HS-5 (cell line): ENCODE measurements at regions not wholly inside any gene's neighbourhood (a gene's known extent, or its start where the extent isn't known, plus 50 kb on each side); places are given as distances from the start of the nearest gene placed in this dataset.
"Not testable (repeated sequence)": the region's sequence is repeated elsewhere in the genome, so short reads cannot be mapped to it uniquely, and the experiment has no call there.

ENCODE experiments used
- DNase-seq: peaks from one replicate; pipeline ENCODE4 v3.0.0-alpha.2; 2012; ENCODE audit warnings: low read depth

DNA sequence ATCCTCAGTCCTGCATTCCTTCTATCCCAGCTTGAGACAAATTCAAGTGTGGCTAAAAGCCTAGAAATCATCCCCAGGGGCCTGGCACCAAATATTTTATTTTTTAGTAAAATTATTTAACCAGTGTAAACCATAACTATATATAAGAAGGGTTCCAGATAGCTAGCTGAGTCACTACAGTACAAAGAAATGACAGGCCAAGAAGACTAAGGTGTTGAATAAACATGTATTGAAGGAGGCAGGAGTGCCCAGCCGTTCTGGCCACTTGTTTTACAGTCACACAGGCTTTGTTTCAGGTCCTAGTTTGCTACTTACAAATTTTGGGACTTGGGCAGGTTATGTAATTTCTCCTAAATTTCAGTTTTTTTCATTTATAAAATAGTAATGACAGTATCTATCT is 225.9 kb upstream of the PITX2 start:
- no peak for DNase-seq

DNA sequence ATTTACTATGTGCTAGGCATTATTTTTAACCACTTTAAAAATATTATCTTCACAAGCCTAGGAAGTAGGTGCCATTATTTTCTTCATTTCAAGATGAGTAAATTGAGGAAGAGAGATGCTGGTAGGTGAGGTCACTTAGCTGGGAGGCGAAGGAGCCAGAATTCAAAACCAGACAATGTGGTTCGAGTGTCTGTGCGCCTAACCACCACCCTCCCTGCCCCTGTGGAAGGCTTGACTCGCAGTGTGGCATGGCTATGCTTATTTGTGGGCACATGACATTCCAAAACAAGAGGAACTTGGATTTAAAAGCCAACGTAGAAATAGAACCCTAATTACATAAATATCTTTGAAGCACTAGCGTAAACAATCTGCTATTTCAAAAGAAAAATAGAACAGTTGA is 226.6 kb upstream of the PITX2 start:
- no peak for DNase-seq

DNA sequence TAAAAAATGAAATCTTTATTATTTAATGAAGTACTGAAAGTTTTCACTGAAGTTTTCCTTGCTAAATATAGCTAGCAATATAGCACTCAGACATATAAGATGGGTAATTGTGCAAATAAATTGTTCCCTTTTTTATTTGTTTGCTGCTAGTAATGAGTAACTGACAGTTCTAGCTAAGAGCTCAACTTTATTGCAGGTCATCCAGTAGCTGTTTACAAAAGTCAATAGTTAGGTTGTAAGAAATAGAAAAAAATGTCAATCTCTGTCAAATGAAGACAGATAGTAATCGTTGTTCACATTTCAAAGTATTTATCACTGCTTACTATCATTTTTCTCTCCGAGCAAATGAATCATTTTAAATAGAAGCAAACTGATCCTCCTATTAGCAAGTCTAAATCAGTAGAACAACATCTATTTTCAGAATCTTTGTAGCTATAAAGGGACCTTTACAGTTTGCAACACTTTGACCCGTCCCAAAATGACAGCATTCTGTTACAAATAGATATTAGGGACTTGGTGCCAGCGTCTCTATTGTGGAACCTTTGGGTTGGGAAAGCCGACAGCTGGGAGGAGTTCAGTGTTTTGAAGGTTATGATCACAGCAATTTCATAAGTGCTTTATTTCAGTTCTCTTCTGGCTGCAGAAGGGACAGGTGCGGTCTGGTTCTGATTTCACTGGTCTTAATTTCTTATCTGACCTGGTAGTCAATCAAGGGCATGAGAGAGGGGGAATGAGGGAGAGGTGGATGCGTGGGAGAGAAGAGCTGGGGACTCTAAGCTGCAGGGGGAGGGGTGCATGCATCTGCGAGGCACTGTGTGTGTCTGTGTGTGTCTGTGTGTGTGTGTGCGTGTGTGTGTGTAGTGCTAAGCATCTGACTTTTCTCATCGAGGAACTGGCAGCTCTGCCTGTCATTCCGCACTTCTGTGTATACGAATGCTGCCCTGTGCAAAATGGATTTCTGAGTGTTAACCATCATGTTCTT is 227.9 kb upstream of the PITX2 start:
- no peak for DNase-seq

DNA sequence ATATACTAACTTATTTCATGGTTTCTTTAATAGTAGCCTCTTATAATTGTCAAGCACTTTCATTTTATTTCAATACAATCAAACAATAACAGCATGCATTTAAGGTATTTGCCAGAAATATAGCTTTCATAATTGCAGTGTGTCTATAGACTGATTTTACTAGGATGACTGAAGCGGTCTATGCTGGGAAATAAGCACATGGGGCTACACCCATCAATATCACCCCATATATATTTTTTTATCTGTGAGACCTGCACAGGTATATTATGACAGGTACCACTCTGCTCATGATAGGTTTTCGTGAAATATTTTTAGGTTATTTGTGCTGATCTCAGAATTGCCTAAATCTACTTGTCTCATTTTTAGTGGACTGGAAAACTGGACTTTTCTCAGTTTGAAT is 229.1 kb upstream of the PITX2 start:
- DNase-seq, result no peak

DNA sequence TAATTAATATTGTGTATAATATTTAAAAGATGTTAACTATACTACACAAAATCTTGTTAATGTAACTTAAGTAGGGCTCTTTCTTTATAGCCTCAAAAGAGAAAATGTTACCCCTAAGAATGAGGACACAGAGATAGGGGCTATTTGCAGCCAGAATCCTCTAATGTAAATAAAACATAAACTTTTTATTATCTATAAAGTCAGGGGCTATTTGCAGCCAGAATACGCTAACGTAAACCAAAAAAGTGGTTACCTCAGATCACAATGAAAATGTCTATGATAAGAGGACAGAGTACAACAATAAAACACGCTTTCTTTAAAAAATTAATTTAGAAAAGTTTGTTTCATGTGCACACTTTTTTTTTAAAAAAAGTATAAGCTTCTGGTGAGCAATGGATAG is 229.9 kb upstream of the PITX2 start:
- no peak for DNase-seq

DNA sequence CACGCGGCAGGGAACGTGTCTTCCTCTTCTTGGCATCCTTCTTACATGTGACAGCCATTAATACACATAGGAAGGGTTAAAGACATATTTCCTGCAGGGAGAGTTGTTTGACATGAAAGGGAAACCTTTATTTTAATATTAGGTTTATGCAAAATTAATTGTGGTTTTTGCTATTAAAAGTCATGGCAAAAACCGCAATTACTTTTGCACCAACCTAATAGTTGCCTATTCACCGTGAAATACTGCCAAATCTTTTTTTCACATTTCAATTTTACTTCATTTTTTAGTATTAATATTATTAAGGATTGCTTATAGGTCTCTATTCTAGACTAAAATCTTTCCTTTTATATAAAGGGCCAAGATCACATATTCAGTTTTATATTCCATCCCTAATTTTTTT is 230.4 kb upstream of the PITX2 start:
- DNase-seq, result no peak

DNA sequence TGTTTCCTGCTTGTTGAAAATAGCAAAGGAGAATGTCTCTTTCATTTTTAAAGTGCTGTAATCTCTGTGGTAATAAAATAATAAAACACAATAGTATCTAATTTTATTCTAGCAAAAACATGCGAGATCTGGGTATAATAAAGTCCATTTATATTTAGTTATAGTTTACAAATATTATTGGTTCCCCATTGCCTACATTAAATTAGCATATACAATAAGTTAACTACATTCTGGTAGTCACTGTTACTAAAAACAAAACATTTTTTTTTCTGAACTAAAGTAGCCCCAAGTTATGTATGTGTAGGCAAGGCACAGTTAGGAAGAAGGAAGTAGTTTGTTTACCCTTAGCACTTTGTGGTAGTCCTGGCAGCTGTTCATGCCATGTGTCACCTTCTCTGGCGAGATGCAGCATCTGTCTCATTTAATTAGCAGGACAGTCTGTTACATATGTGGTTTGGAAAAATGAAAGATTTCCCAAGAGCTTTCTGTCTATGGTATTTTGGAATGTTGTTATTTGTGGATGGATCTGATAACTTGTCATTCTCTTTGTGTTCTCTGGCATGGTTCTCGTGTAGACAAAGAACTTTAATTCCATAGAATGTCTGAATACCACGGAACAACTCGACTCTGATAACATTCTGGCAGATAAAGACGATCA is 231.3 kb upstream of the PITX2 start:
- DNase-seq, result peak; percentile 88

DNA sequence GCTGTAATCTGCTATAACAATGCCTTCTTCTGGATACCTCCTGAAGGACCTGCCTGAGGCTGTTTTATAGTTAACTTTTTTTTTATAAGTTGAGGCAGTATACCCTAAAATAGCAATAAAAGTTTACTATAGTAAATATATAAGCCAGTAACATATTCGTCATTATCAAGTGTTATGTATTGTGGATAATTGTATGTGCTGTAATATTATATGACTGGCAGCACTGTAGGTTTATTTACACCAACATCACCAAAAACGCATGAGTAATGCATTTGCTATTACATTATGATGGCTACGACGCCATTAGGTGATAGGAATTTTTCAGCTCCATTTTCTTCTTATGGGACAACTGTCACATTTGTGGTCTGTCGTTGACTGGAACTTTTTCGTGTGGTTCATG is 237.2 kb upstream of the PITX2 start:
- no peak for DNase-seq

DNA sequence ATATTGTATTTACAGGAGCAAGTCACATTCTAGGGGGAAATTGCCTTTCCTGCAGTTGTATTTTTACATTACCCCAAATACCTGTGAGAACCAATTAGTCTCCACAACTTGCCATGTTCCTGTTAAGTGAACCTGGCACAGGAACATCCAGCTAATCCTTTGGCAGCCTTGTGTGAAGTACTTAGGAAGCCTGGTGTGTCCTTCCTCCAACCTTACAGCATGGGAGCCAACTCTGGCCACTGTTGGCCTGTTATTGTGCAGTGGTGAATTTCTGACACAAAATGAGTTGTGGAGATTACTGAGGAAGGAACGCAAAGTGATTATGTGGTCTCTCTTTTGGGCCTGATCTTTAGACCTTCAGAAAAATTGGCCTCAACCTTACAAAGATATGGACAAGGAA is 238.0 kb upstream of the PITX2 start:
- DNase-seq, result no peak

DNA sequence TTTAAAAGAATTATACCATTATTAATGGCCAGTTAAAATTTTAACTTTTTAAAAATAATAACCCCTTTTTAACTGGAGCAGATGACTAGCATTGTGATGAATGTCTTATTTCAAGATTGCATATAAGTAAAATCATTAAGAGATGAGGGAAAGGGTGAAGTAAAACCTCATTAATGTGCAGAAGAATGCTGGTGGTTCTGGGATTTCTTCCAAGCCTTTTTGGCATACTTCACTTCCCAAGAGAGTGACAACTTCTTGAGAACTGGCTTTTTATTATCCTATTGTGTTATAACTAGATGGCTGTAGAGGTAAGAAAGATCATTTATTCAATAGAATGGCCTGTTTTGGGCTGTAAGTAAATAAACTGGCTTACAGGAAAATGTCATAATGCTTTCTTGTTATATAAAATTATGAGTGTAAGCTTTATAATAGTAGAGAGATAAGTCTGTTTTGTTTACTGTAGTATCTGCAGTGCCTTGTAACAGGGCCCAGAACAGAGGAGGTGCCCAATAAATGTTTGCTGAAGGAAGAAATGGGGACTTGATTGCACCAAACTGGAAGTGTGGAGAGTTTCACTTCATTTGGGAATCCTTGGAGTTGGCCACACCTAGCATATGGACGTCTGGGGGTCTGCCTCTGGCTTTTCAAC is 242.9 kb upstream of the PITX2 start:
- peak; percentile 50 for DNase-seq

DNA sequence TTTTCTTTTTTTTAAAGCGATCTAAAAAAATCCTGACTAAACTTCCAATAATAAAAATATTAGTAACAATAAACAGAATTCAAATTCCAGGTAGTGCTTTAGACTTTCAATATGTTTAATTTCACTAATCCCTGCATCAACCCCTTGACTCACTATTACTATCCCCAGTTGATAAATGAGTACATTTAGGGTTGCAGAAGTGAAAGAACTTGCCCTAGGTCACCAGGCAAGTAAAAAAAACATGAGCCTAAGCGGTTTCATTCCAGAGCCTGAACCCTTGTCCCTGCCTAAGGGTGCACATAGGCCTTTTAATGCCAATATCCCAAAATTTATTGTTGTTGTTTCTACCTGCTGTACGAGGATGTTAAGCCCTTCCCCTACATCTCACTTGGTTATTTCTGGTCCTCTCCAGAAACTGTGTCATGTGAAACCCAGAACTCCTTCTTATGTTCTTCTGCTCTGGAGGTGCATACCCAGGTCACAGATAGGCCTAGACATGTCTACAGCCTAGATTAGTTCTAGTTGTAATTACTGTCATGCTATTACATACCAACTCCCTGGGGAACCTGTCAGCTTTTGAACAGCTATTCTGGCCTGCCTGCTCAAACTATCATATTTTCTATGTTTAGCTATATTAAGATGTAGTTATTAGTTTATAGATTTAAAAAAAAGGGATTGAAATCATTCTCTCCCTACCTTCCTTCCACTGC is 244.5 kb upstream of the PITX2 start:
- no peak for DNase-seq

DNA sequence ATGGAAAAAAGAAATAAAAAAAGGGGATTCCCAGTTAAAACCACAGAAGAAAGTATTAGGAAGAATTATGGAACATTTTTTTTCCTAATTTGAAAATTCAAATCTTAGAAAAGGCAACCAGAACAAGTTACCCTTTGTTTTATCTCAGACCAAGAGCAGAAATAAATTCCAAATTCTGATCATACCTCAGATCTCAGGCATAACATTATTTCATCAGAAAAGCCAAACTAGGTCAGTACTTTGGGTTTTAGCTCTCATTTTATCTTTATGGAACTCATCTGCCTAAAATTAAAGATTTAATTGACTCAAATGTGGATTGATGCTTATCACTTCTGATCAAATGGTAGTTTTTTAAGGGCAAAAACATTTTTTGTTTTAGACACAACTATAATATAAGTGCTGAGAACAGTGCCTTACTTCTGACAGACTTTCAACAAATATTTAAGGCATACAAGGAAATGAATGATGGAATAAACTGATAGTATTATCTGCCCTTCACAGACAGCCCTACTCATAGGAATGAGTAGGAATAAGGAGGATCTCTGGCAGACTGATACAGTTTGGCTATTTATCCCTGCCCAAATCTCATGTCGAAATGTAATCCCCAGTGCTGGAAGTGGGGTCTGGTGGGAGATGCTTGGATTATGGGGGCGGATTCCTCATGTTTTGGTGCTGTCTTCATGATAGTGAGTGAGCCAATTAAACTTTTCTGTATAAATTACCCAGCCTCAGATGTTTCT is 245.3 kb upstream of the PITX2 start:
- no peak for DNase-seq

DNA sequence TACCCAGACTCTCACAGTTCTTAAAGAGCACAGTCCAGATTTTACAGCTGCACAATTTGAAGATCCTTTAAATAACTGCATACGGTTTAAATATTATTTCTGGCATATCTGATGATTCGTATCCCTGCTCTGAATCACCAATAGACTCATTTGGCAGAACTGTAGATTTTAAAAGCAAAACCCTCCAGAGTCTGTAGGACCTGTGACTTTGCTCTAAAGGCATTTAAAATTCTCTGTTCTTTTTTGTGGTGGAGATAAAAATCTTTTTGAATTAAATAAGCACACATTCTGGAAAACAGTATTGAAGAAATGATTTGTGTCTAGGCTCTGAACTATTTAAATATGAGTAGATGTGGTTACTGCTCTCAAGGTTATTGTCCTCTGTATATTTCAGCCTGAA is 246.2 kb upstream of the PITX2 start:
- DNase-seq, result peak; percentile 48

DNA sequence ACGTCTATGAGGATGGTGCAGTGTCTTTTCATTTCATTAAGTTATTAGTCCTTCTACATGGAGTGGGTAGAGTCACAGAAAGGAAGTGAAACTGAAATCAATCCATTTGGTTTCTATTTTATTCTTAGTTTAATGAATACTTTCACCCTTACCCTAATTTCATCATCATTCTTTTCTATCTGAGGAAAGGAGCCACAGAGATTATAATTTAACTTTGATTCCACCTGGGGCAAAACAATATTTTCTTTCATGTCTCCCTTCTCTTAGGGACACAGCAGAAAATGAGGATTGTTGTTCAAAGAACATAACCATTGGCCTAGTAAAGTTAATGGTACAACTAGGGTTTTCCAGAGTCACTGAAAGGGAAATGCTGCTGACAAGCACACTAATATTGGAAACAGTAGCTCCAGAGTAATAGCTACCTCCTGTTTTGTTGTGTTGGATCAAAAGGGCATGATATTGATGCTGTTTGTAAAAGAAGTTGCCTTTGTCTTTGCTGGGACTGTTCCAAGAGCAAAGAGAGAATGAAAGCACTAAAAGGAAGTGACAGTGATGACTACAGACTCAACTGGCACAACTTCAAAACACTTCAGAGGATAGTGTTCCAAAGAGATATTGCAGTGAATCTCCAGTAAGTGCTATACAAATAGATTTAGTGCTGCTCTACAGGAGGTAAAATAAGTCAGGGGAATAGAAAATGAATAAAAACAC is 247.1 kb upstream of the PITX2 start:
- no peak for DNase-seq

DNA sequence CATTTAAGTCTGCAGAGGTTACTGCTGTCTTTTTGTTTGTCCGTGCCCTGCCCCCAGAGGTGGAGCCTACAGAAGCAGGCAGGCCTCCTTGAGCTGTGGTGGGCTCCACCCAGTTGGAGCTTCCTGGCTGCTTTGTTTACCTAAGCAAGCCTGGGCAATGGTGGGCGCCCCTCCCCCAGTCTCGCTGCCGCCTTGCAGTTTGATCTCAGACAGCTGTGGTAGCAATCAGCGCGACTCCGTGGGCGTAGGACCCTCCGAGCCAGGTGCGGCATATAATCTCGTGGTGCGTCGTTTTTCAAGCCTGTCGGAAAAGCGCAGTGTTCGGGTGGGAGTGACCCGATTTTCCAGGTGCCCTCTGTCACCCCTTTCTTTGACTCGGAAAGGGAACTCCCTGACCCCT is 253.3 kb upstream of the PITX2 start:
- not testable (repeated sequence) for DNase-seq

DNA sequence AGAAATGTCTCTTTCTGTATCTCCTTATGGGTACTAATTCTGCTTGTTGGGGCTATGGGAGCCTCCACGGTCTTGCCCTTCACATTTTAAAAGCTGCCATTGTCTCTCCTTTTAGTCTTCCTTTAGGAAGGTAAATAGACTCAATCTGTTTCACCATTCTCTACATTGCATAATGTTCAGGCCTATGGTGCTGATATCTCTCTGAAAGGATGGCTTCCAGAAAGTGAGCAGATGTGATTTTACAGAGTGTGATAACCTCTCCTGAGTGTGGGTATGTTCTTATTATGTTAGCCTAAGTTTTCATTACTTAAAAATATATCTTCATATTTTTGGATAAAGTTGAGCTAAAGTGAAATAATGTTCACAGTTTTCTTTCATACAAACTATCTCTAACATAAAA is 254.0 kb upstream of the PITX2 start:
- DNase-seq, result no peak

DNA sequence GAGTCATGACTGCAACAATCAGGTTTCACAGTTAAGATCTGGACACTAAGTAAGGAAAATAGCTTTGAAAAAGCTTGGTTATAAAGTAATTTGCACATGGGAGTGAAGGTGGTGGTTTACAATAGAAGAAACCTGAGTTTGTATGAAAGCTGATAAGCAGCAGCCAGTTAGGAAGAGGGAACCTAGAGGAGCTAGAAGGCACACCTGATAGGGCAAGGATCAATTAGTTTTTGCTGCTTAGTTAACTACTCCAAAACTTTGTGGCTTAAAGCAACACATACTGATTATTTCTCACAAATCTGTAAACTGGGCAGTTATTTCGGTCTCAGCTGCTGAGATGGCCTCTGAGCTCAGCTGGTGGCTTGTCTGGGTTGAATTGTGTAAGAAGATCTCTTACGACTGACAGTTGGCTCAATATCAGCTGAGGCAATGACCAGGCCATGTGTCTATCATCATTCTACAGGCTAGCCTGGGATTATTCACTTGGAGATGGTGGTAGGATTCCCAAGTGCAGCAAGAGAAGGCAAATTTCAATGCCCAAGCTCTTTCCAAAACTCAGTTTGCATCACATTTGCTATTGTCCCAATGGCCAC is 255.0 kb upstream of the PITX2 start:
- DNase-seq, result no peak

DNA sequence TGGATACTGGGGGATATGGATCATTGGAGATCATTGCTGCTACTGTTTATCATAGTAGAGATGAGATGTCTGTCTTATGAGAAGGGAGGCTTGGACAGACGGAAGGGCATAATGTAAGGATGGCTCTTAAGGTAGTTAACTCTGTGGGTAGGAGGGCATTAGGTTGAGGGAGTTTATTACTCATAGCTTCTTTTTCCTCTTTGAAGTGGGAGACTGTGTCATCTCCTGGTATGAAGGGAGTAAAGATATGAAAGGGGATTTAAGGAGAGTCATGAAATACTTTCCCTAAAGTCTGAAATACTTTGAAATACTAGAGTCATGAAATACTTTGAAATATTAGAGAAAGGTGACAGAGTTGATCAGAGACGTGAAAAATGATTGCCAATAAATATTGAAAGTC is 255.5 kb upstream of the PITX2 start:
- DNase-seq, result no peak

DNA sequence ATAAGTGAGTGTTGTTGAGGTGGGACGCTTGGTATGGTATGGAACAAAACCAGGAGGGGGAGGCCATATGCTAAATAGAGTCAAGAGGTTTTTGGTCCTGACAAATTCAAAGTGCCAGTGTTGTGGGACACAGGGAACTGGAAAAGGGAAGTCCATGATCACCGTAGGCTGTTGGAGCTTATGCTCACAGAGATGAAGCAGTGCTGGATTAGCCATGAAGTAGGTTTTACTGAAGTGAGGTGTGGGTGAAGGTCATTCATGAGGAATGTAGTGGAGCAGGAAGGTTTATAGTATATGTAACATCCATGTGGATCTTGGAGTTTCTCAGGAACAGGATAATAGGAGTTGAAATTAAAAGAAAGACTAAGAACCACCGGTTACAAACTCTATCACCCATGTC is 256.1 kb upstream of the PITX2 start:
- no peak for DNase-seq

DNA sequence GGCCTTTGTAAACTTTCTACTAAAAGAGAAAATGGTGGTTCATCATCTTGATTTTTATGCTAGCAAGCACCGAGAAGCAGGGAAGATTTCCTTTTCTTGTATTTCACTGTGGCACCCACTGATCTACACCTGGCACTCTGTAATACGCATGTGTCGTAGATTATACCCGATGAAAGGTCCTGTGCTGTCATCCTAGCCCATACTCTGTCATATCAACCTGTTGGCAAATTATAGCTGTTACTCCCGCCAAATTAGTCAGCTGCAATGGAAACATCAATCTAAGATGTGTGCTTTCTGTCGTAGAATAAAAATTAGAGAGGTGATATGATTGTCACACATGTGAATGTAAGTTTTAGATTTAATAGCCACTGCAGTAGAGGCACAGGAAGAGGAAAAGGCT is 263.4 kb upstream of the PITX2 start:
- DNase-seq, result no peak

DNA sequence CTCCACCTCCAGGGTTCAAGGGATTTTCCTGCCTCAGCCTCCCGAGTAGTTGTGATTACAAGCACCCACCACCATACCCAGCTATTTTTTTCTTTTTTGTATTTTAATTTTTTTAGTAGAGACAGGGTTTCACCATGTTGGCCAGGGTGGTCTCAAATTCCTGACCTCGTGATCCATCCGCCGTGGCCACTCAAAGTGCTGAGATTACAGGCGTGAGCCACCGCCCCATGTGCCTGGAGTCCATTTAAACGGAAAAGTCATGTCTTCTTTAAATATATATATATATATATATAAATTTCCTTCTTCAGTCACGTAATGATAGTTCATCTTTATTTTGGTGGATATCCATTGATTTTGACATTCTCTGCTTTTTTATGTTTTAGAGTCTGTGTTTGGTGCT is 264.0 kb upstream of the PITX2 start:
- no peak for DNase-seq
